CD14-positive monocyte (primary cell): ENCODE measurements at regions not wholly inside any gene's neighbourhood (a gene's known extent, or its start where the extent isn't known, plus 50 kb on each side); places are given as distances from the start of the nearest gene placed in this dataset.
"Not testable (repeated sequence)": the region's sequence is repeated elsewhere in the genome, so short reads cannot be mapped to it uniquely, and the experiment has no call there.

ENCODE experiments used
- DNase-seq, 3 donors: peaks; one replicate each; pipeline ENCODE4 v3.0.0-alpha.2; 2011 to 2022
- H2AFZ ChIP-seq: 2 replicates; pipeline ENCODE4 v1.6.0; 2012; ENCODE audit warnings: mild to moderate bottlenecking, low read depth, low read length, inconsistent platforms; ENCODE audit not compliant: insufficient read depth, poor library complexity, severe bottlenecking
- H3K27ac ChIP-seq, 2 donors: 1 replicate in 1 of 2; 2 replicates in 1 of 2; pipeline ENCODE4 v1.5.1; 2012 to 2013; ENCODE audit warnings: low read length in 2 of 2, control low read depth in 1 of 2, inconsistent platforms in 1 of 2, low read depth in 1 of 2, mild to moderate bottlenecking in 1 of 2
- H3K27me3 ChIP-seq, 2 donors: one replicate each; pipeline versions ENCODE4 v1.6.0 to v1.6.1; 2011 to 2013; ENCODE audit warnings: low read length in 2 of 2; ENCODE audit not compliant: control insufficient read depth in 2 of 2, insufficient read depth in 2 of 2
- H3K36me3 ChIP-seq, 2 donors: replicated peaks in 1 of 2; 1 replicate in 1 of 2; 2 replicates in 1 of 2; pipeline versions ENCODE4 v1.5.1 to v1.6.1; 2012 to 2013; ENCODE audit warnings: low read length in 2 of 2, control low read depth in 1 of 2, inconsistent platforms in 1 of 2, mild to moderate bottlenecking in 1 of 2; ENCODE audit not compliant: insufficient read depth in 2 of 2, control insufficient read depth in 1 of 2
- H3K4me1 ChIP-seq, 2 donors: 1 replicate in 1 of 2; 2 replicates in 1 of 2; pipeline versions ENCODE4 v1.5.1 to v1.6.1; 2012 to 2013; ENCODE audit warnings: low read length in 2 of 2, control low read depth in 1 of 2, inconsistent platforms in 1 of 2, mild to moderate bottlenecking in 1 of 2, moderate library complexity in 1 of 2; ENCODE audit not compliant: insufficient read depth in 2 of 2, control insufficient read depth in 1 of 2
- H3K4me2 ChIP-seq: replicated peaks from 2 replicates; pipeline ENCODE3; 2012; ENCODE audit warnings: low read length, moderate library complexity, mild to moderate bottlenecking; ENCODE audit not compliant: poor library complexity, severe bottlenecking; ENCODE audit errors: extremely low read depth
- H3K4me3 ChIP-seq, 3 experiments: fragments of 200-600 bp in 1 of 3; sonication (generic) in 1 of 3; replicated peaks in 1 of 3; 1 replicate in 2 of 3; 2 replicates in 1 of 3; pipeline ENCODE4 v1.5.1; 2011 to 2013; ENCODE audit warnings: low read length in 3 of 3, mild to moderate bottlenecking in 3 of 3, control low read depth in 2 of 3, low read depth in 2 of 3, inconsistent platforms in 1 of 3, moderate library complexity in 1 of 3
- H3K79me2 ChIP-seq: 2 replicates; pipeline ENCODE4 v1.6.0; 2012; ENCODE audit warnings: mild to moderate bottlenecking, control low read depth, inconsistent platforms, low read length, moderate library complexity; ENCODE audit not compliant: insufficient read depth
- H3K9ac ChIP-seq: 2 replicates; pipeline ENCODE4 v1.6.0; 2017; ENCODE audit warnings: low read length, mild to moderate bottlenecking; ENCODE audit not compliant: insufficient read depth, poor library complexity, severe bottlenecking
- H3K9me3 ChIP-seq, 2 donors: replicated peaks in 1 of 2; 1 replicate in 1 of 2; 2 replicates in 1 of 2; pipeline versions ENCODE4 v1.5.1 to v1.6.1; 2012 to 2013; ENCODE audit warnings: low read length in 2 of 2, control low read depth in 1 of 2; ENCODE audit not compliant: control insufficient read depth in 1 of 2, insufficient read depth in 1 of 2
- H4K20me1 ChIP-seq: 2 replicates; pipeline ENCODE4 v1.6.0; 2012; ENCODE audit warnings: mild to moderate bottlenecking, low read length, control low read depth, moderate library complexity; ENCODE audit not compliant: insufficient read depth
- H3K27ac Mint-ChIP-seq, 7 donors: one replicate each; pipeline ENCODE4 v1.8.0; 2020; ENCODE audit warnings: mild to moderate bottlenecking in 7 of 7, mixed read lengths in 7 of 7, moderate library complexity in 6 of 7, inconsistent platforms in 2 of 7
- H3K27me3 Mint-ChIP-seq, 3 donors: one replicate each; pipeline ENCODE4 v1.8.0; 2021 to 2022; ENCODE audit warnings: low read depth in 3 of 3, mild to moderate bottlenecking in 3 of 3, mixed read lengths in 3 of 3, moderate library complexity in 3 of 3, inconsistent platforms in 1 of 3
- H3K36me3 Mint-ChIP-seq, 2 donors: one replicate each; pipeline ENCODE4 v1.8.0; 2020; ENCODE audit warnings: mixed read lengths in 2 of 2, inconsistent platforms in 1 of 2, mild to moderate bottlenecking in 1 of 2
- H3K4me1 Mint-ChIP-seq: one replicate; pipeline ENCODE4 v1.8.0; 2020; ENCODE audit warnings: mild to moderate bottlenecking, mixed read lengths
- H3K4me3 Mint-ChIP-seq, 2 donors: one replicate each; pipeline ENCODE4 v1.8.0; 2020; ENCODE audit warnings: mild to moderate bottlenecking in 2 of 2, mixed read lengths in 2 of 2, moderate library complexity in 1 of 2
- H3K9me3 Mint-ChIP-seq, 7 donors: one replicate each; pipeline ENCODE4 v1.8.0; 2020 to 2022; ENCODE audit warnings: mixed read lengths in 7 of 7, mild to moderate bottlenecking in 6 of 7, moderate library complexity in 6 of 7, inconsistent platforms in 2 of 7
- WGBS: methylation state at CpG from one replicate; pipeline ENCODE4 v1.1.5; 2013; ENCODE audit warnings: missing lambda C conversion rate; ENCODE audit not compliant: insufficient coverage; 5-methylcytosine and 5-hydroxymethylcytosine counted together
- intact Hi-C, 2 donors: fragments of 100-400 bp; cut with micrococcal nuclease; formaldehyde crosslinking; loops; one replicate each; pipeline versions ENCODE4 v1.15.0 to v1.15.1; 2023
- TF ChIP-seq, protein P1 (sequence below): fragments of 200-600 bp; IDR thresholded peaks from one replicate; pipeline ENCODE4 v1.8.0; 2022; ENCODE audit warnings: antibody characterized with exemption, mild to moderate bottlenecking

DNA sequence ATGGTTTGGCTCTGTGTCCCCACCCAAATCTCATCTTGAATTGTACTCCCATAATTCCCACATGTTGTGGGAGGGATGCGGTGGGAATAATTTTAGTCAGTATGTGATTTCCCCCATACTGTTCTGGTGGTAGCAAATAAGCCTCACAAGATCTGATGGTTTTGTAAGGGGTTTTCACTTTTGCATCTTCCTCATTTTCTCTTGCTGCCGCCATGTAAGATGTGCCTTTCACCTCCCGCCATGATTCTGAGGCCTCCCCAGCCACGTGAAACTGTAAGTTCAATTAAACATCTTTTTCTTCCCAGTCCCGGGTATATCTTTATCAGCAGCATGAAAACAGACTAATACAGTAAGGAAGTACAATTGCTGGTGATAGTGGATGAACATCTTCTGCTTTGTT is 269.9 kb upstream of the NR2F2 start:
- H3K27me3 Mint-ChIP-seq, H3K4me2 ChIP-seq, H3K9ac ChIP-seq, DNase-seq, H3K27ac Mint-ChIP-seq, intact Hi-C loops, H4K20me1 ChIP-seq, H3K27me3 ChIP-seq, H3K27ac ChIP-seq, H2AFZ ChIP-seq, H3K9me3 ChIP-seq, H3K36me3 ChIP-seq, H3K4me3 ChIP-seq, H3K79me2 ChIP-seq, H3K36me3 Mint-ChIP-seq: not testable (repeated sequence)
- WGBS = no CpG with 5 or more reads among the region's 5 CpGs
- peak overlapping the region in 1 of 2 donors; percentile 50 for H3K4me3 Mint-ChIP-seq
- H3K4me1 ChIP-seq = peaks cover 21 to 22% of the 10 kb centered on the region in 2 donors
- H3K4me1 Mint-ChIP-seq = peaks cover 36% of the 10 kb centered on the region
- peaks cover 3 to 26% (median 14%) of the 10 kb centered on the region in 7 donors for H3K9me3 Mint-ChIP-seq

DNA sequence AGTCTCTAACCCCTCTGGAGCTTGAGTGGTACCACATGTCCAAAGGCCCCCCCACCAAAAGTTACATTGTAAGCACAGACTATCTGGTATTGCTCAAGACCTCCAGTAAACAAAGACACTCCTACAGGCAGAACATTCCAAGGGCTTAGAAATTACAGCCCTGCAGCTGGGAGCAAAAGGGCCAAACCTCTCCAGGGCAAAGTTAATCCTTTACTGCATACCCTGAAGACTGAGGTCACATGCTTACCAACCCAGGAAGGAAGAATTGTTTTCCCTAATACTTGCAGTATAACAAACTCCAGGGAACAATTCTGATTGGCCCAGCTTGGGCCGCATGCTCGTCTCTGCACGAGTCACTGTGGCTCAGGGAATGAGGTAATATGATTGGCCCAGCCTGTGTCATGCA is 266.1 kb upstream of the NR2F2 start:
- no peaks in the 10 kb centered on the region for H3K36me3 Mint-ChIP-seq
- DNase-seq = no peak
- H4K20me1 ChIP-seq = no peaks in the 10 kb centered on the region
- H3K79me2 ChIP-seq = no peaks in the 10 kb centered on the region
- no peaks in the 10 kb centered on the region for H3K9me3 ChIP-seq
- WGBS = 81% methylated on average over 3 of the region's 3 CpGs
- H3K27me3 Mint-ChIP-seq = peaks cover 0 to 2% (median 0%) of the 10 kb centered on the region in 3 donors
- no peak overlapping the region for H3K4me3 ChIP-seq
- no peak overlapping the region for H3K27ac Mint-ChIP-seq
- peaks cover 3 to 11% (median 10%) of the 10 kb centered on the region in 7 donors for H3K9me3 Mint-ChIP-seq
- no peak overlapping the region for H3K9ac ChIP-seq
- H3K4me2 ChIP-seq = no peak overlapping the region
- no peak overlapping the region for H2AFZ ChIP-seq
- TF ChIP-seq, protein P1, sequence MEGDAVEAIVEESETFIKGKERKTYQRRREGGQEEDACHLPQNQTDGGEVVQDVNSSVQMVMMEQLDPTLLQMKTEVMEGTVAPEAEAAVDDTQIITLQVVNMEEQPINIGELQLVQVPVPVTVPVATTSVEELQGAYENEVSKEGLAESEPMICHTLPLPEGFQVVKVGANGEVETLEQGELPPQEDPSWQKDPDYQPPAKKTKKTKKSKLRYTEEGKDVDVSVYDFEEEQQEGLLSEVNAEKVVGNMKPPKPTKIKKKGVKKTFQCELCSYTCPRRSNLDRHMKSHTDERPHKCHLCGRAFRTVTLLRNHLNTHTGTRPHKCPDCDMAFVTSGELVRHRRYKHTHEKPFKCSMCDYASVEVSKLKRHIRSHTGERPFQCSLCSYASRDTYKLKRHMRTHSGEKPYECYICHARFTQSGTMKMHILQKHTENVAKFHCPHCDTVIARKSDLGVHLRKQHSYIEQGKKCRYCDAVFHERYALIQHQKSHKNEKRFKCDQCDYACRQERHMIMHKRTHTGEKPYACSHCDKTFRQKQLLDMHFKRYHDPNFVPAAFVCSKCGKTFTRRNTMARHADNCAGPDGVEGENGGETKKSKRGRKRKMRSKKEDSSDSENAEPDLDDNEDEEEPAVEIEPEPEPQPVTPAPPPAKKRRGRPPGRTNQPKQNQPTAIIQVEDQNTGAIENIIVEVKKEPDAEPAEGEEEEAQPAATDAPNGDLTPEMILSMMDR = no peak
- peaks cover 2 to 4% of the 10 kb centered on the region in 2 donors for H3K4me1 ChIP-seq
- no peak overlapping the region for H3K4me3 Mint-ChIP-seq
- intact Hi-C loops = no loop called here
- peaks cover 19% of the 10 kb centered on the region for H3K4me1 Mint-ChIP-seq
- H3K36me3 ChIP-seq = no peaks in the 10 kb centered on the region
- no peaks in the 10 kb centered on the region for H3K27me3 ChIP-seq
- H3K27ac ChIP-seq = no peak overlapping the region
